Suppressor macrophage (primary cell): ENCODE measurements at regions not wholly inside any gene's neighbourhood (a gene's known extent, or its start where the extent isn't known, plus 50 kb on each side); places are given as distances from the start of the nearest gene placed in this dataset.
A peak's percentile ranks its signal among the peaks of the same experiment; 100 is the strongest.
"Not testable (repeated sequence)": the region's sequence is repeated elsewhere in the genome, so short reads cannot be mapped to it uniquely, and the experiment has no call there.

ENCODE experiments used
- DNase-seq, 4 experiments: peaks; one replicate each; pipeline ENCODE4 v3.0.0-alpha.2; 2020 to 2022

GRCh38 chr5:154652746-154653417, 102.3 kb upstream of the LARP1 start:
- no peak for DNase-seq

DNA sequence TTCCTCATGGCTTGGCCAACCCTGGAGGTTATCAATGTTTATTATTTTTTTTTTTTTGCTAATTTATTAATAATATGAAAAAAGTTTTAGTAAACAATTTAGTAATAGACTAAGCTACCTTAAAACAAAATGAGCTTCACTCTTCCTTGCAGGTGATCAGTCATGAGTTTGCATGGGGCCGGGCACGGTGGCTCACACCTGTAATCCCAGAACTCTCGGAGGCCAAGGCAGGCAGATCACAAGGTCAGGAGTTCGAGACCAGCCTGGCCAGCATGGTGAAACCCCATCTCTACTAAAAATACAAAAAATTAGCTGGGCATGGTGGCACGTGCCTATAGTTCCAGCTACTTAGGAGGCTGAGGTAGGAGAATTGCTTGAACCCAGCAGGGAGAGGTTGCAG, 103.4 kb upstream of the LARP1 start:
- not testable (repeated sequence) for DNase-seq

DNA sequence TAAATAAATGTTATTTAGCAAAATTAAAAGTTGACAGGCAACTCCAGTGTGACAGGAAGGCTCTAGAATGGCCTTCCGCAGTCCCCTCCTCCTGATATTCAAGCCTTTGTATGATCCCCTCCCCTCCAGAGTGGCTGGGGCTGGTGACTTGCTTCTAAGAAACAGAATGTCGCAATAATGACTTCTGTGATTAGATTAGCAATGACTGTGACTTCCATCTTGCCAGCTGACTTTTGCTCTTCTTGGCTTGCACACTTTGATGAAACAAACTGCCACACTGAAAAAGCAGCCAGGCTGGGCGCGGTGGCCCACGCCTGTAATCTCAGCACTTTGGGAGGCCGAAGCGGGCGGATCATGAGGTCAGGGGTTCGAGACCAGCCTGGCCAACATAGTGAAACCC, 106.5 kb upstream of the LARP1 start:
- DNase-seq = peak; percentile 16 to 66 (median 56)

- DNase-seq = no peak
Measured at GRCh38 chr5:154648229-154648628, 106.9 kb upstream of the LARP1 start.

DNA sequence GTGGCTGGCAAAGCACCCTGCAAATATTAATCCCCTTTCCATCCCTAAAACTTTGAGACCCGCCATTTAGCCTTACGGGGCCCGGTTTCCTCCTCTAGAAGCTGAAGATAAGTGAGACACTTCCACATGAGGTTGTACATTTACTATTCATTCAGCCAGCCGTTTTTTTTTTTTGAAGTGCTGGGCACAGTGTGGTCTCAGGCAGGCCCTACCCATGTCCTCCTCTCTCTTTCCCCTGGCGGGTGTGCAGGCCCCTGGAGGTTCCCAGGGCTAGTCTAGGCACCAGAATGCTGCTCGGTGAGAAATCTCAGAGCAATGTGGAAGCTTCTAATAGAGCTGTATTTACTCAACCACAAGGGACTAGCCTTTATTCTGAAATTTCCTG, 107.4 kb upstream of the LARP1 start:
- peak in 2 of 4 experiments; percentile 9 for DNase-seq

DNA sequence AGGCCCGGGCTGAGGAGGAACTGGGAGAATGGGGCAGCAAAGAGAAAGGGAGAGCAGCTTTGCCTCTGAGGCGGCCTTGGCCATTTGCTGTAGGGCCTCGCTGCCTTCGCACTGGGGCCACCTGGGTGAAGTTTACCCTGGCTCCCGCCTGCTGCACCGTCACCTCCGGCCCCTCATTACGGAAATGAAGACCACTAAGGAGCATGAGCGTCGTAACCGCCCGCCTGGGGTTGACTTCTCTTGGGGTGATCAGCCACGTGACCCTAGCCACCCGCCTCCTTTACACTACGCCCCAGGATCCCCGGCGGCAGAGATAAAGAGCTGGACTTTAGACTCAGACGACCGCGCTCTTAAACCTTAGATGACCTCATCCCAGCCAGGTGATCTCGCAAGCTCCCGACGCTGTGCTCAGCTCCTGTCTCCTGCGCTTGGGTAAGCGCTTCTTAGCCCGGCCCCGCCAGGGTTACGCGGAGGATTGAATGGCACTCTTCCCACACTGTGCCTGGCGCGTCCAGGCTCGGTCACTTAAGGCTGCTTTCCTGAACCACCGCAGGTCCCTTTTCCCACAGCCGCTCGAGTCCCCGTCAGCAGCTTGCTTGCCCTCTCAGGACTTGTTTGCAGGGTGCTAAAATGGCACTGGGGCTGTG, 107.9 kb upstream of the LARP1 start:
- DNase-seq = peak; percentile 45 to 71 (median 52)

- no peak for DNase-seq
Measured at GRCh38 chr5:154646745-154647113, 108.4 kb upstream of the LARP1 start.

DNA sequence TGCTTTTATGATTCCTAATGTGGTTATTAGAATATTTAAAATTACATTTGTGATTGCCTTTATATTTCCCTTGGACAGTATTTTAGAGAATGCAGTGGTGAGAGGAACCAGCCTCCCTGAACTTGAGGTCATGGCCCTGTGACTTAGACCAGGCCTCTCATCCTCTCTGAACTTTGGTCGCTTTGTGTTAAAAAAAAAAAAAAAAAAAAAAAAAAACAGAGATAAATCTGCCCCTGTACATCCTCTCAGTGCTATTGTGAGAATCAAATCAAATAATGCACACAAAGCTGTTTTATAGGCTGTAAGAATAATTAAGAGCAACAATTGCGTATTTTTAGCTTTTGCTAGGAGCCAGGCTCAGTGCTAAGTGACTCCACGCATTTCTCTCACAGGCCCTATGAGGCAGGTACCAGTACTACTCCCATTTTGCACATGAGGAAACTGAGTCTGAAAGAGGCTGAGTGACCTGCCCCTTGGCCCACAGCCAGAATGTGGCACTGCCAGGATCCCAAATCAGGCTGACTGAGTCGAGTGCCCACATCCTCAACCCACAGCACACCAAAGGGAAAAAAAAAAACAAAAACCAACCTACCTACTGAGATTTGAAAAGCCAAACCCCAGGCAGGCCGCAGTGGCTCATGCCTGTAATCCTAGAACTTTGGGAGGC, 110.3 kb upstream of the LARP1 start:
- no peak for DNase-seq

GRCh38 chr5:154642499-154643245, 112.5 kb upstream of the LARP1 start:
- peak; percentile 19 to 45 (median 34) for DNase-seq

DNA sequence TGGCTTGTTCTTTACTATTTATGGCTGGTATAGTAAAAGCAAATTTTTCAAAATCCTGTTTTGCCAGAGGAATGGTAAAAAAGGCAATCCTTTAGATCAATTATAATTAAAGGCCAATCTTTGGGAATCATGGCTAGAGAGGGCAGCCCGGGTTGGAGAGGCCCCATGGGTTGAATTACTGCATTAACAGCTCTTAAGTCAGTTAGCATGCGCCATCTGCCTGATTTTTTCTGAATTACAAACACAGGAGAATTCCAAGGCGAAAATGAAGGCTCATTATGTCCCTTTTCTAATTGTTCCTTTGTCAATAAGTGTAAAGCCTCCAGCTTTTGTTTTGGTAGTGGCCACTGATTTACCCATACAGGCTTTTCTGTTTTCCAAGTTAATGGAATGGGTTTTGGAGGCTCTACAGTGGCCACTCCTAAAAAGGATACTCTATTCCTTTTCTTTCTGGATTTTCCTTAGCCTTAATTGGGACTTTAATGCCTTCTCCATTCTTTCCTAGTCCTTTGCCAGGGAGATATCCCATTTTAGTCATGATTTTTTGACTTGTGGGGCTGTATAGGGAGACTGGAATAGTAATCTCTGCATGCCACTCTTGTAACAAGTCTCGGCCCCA, 114.9 kb upstream of the LARP1 start:
- peak; percentile 30 to 43 (median 35) for DNase-seq

- DNase-seq = not testable (repeated sequence)
Measured at GRCh38 chr5:154636786-154637185, 118.4 kb upstream of the LARP1 start.

DNA sequence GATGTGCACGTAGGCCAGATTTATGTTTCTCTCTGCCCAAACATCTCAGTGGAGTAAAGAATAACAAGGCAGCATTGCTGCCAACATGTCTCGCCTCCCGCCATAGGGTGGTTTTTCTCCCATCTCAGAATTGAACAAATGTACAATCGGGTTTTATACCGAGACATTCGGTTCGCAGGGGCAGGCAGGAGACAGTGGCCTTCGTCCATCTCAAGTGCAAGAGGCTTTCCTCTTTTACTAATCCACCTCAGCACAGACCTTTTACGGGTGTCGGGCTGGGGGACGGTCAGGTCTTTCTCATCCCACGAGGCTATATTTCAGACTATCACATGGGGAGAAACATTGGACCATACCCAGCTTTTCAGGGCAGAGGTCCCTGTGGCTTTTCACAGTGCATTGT, 118.9 kb upstream of the LARP1 start:
- not testable (repeated sequence) for DNase-seq

- DNase-seq = not testable (repeated sequence)
Measured at GRCh38 chr5:154633744-154634143, 121.4 kb upstream of the LARP1 start.

DNA sequence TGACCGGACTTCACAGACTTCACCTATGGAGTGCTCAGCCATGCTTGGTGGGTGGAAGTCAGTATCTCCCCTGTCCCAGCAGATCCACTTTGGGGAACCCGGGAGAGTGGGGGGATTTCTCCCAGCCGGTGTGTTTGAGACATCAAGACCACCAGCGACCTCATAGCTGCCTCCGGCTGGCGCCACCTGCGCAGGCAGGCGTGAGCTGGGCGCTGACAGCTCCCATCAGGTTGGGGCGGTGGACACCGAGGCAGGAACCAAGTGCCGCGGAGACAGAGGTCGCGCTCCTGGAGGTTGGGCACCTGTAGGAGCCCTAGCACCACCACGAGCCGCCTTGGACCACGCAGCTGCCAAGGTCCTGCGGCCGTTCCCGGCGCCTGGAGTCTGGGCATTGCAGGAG, 124.0 kb upstream of the LARP1 start:
- DNase-seq = no peak

DNA sequence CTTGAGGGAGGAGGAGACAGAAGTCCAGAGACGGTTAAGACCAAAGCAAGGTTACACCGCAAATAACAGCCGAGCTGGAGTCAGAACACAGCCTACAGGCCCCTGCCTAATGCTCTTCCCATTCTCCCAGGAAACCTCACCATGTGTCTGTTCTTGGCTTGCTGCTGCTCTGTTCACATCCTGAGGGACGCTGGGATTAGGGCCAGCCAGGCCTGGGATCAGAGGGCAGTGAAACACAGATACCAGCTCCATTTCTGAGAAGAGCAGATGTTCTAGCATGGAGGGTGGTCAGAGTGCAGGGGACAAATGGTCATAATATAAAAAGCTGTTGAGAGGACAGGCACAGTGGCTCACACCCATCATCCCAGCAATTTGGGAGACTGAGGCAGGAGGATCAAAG, 124.8 kb upstream of the LARP1 start:
- no peak for DNase-seq

GRCh38 chr5:154628685-154629084, 126.5 kb upstream of the LARP1 start:
- DNase-seq = no peak

GRCh38 chr5:154627698-154628678, 127.2 kb upstream of the LARP1 start:
- DNase-seq = no peak

DNA sequence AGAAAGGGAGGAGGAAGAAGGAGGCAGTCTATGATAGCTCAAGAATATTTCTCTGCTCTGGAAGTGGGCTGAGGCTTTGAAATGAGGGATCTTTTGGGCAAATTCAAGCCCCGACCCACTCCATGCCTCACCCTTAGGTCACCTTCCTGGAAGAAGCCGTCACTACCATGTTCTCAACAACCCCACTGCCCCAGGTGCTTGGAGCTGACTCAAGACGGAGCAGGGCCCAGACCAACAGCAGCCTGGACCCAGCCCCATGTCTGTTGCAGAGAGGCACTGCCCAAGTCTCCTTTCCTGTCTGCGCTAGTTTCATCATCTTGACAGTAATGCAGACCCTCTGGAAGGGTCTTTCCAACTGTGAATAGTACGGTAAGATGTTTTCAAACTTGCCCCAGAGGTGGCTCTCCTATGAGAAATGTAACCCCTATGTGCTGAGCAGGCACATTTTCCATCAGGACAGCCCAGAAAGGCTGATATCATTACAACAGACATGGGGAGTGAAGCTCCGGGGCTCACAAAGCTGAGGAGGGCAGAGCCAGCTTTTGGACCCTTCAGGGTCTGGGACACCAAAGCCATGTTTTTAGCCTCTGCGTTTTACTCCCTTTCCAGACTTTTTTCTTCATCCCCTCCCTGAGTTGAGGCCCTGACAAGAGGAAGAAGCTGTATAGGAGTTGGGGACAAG, 128.2 kb upstream of the LARP1 start:
- no peak for DNase-seq

DNA sequence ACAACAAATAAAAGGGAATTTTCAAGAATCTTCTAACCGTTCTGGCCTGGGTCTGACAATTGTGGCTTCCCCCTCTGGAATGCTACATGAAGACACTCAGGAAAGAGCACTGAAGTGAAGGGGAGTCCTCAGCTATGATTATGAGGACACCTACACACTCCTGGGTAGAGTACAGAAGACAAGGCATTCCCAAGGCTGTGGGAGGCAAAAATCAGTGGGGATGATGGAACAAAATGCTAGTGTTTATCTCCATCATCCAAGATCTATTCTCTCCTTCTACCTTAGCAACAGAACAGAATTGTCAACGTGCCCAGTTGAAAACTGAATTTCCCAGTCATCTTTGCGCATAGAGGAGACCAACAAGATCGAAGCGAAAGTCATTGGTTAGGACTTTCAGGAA, 130.1 kb upstream of the LARP1 start:
- no peak for DNase-seq

GRCh38 chr5:154624341-154624740, 130.8 kb upstream of the LARP1 start:
- no peak for DNase-seq

GRCh38 chr5:154620411-154620810, 134.8 kb upstream of the LARP1 start:
- peak; percentile 44 to 63 (median 54) for DNase-seq
